Fibroblast of skin of right biceps (primary cell): ENCODE measurements at regions not wholly inside any gene's neighbourhood (a gene's known extent, or its start where the extent isn't known, plus 50 kb on each side); places are given as distances from the start of the nearest gene placed in this dataset.

Experiments used
- DNase-seq: peaks from one replicate; pipeline ENCODE4 v3.0.0-alpha.2; 2013

DNA sequence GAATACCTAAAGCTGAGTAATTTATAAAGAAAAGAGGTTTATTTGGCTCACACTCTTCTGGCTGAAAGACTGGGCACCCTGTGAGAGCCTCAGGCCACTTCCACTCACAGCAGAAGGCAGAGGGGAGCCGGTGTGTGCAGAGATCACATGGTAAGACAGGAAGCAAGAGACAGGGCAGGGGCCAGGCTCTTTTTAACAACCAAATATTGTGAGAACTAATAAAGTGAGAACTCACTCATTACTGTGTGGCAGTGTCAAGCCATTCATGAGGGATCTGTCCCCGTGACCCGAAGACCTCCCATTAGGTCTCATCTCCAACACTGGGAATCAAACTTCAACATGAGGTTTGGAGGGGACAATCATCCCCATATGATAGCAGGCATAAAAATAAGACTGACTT, 180.8 kb upstream of the DIO3 start:
- DNase-seq = no peak

DNA sequence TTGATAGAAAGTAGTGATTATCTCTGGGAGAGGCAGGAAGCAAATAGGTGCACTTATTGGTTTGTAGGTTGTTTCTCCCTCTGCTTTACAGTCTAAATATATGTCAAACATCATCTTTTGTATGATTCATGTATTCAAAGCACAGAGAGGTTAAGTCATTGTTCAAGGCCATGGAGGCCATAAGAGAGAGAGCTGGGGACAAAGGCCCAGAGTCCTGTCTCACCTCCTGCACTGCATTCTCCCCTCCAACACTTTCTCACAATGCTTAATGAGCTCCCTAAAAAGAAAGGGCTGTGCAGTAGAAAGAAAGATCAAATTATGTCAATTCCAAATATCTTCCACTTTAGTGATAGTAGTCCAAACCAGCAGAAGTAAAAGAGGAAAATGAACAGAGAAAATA, 180.4 kb upstream of the DIO3 start:
- no peak for DNase-seq

DNA sequence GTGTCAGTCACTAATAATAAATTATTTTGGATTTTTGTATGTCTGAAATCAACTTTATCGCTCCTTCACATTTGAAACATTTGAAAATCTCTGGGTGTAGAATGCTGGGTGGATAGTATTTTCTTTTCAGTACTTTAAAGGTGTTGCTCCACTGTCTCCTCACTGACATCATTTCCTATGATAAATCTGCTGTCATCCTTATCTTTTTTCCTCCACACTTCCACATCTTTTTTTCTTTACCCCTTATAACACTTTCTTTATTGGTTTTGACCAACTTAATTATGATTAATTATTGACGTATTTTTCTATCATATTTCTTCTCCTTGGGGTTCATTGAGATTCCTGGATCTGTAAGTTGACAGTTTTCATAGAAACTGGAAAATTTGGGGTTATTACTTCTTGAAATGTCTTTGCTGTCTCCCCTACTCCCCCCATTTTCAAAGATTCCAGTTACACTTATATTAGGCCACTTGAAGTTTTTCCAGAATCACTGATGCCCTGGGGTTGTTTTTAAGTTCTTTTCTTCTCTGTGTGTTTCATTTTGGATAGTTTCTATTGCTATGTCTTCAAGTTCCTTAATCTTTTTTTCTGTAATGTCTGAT, 177.5 kb upstream of the DIO3 start:
- no peak for DNase-seq

DNA sequence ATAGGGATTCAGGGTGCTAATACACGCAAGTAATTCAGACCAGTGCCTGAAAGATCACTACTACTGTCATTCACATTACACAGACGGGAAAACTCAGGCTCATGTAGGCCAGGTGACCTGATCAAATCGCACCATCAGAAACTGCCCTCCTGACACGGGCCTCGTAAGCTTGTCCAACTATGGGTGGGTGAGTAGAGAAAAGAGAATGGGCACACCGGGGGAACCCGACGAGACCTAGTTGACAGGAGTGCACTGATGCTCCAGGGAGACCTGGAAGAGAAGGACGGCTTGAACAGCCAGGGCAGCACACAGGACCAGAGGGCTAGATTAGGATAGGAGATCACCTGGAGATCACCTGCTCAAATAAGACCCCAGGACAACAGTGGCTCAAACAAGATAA, 166.9 kb upstream of the DIO3 start:
- no peak for DNase-seq

DNA sequence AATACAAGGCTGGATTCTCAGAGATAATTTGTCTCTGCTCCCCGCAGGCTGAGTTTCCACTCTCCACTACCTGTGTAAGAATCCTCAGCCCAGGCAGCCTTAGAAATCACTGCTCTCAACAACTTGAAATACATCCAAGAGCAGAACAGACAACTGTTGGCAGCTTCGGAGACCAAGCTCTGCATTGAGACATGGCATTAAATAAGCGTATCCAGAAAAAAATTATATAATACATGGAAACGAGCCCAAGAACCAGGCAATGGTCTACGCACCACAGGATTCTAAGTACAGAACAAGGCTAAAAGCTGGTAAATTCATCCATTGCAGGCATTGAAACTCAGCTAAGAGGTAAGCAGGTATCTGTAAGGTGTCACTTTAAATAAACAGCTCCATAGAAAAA, 165.5 kb upstream of the DIO3 start:
- no peak for DNase-seq

DNA sequence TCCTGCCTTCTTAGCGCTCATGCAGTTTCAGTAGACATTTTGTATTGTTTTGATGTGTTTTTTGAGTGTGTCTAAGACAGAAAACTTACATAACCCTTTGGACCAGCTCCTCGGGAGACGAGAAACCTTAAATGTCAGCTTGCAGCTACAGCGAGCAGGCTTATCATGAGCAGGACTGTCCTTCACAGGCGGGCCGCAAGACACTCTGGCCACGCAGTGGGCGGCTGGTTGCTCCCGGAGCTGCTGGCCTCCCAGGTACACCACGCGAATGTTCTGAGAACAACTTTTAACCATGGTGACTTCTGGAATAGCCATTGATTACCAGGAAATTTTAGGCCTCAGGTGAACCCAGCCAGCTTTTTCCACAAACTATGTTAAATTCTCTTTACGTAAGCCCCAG, 164.1 kb upstream of the DIO3 start:
- DNase-seq = no peak

DNA sequence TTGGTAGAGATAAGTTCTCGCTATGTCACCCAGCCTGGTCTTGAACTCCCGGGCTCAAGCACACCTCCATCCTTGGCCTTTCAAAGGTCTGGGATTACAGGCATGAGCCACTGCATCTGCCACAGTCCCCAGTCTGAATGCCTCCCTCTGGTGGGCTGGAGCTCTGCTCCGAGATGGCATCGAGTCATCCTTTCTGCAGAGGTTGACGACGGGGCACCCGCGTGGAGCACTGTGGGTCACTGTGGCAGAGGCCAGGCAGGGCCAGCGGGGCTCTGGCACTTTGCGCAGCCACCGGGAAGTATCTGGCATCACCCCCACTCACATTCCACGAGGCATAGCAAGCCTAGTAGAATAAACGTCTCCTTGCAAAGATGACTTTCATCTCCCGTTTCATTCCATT, 163.3 kb upstream of the DIO3 start:
- DNase-seq = peak; percentile 1

DNA sequence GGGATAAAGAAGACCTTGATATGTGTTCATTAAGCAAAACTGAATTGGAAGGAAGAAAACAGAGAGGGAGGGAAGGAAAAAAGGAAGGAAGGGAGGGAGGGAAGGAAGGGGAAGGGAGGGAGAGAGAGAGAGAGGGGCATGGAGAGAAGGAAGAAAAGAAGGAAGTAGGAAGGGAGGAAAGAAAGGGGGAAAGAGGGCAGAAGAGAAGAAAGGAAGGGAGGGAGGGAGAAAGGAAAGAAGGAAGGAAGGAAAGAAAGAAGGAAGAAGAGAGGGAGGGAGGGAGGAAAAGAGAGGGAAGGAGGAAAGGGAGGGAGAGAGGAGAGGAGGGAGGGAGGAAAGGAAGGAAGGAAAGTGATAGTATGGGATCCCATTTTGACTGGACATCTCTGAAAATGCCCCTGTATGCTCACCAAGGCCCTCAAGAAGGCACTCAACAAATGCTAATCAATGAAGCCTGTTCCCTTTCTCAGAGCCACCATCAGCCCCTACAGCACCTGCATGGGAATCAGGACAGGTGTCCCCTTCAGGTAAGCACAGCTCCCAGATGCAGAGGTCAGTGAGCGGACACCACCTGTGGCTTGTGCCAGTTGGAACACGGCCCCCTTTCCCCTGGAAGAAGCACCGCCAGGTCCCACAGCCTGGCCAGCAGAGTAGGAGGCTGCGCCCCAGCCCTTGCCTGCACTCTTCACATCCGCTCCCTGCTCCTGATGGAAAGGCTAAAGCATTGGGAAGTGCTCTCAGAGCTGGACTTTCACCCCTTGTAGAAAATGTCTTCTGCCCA, 161.4 kb upstream of the DIO3 start:
- DNase-seq = no peak

DNA sequence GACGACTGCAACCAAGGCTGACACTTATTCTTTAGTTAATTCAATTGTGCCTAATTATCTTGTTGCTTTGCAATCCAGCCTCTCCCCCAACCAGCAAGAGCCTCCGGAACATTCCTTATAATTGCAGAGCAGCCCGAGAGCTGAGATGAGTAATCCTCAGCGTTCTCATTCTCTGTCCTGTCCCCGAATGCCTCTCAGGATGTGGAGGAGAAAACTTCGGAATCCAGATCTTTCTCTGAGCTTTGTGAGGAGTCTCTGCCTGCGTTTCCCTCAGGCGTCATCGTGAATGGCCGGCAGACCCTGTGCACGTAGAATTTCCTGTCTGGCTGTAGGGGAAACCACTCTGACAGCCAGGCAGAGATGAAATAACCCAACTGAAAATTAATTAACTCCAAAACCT, 160.5 kb upstream of the DIO3 start:
- DNase-seq = peak; percentile 59

DNA sequence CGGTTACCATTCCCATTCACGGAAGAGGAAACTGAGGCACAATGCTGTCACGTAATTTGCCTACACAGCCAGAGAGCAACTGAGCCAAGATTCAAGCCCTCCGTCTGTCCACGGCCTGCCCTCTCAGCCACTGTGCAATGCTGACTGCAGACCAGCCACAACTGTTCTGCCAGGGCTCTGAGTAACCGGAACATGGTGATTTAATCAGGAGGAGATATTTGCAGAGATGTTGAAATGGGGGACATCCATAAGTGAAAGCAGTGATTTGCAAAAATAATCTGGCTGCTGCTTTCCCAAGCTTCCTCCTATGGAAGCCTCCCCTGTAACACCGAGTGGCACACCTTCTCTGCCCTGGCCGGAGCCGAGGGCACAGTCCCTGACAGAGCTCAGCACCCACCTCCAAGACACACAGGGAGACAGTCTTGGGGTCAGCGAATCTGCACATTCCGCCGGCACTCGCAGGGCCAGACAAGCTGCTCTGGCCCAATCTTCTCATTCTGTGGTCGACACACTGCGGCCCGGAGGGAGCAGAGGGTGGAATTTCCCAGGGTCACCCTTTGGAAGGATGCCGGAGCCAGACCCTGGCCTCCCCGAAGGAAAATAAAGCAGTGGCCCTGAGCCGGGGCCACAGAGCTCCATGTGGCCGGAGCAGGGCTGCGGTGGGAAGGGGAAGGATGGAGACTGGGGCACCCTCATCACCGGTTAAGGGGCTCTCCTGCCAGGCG, 158.2 kb upstream of the DIO3 start:
- DNase-seq = peak; percentile 1

DNA sequence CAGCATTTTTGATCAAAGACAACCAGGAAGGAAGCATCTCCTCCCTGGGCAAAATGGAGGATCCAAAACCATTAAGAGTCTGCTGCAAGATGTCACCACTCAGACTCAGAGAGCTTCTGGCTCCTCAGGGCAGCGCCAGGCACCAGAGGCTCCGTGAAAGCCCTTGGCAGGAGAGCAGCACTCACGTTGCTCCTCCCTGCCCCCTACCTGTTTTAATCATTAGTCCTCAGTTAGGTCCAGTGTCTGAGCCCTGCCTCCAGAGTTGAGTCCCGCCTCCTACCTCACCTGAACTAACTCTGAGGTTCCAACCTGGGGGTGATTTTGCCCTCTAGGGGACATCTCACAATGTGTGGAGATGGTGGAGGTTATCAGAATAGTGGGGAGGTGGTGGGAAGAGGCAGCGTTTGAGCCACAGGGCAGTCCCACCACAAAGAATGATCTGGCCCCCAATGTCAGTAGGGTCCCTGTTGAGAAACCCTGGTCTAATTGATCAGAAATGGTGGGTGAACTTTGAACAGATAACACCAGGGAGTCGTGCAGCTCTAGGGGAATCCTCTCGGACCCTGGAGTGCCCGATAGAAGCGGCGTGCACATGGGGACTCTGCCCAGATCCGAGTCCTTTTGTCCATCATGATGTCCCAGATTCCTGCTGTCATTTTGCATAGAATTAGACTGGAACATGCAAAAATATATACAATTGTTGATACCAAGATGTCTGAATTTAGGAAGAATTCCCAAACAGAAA, 156.7 kb upstream of the DIO3 start:
- no peak for DNase-seq

DNA sequence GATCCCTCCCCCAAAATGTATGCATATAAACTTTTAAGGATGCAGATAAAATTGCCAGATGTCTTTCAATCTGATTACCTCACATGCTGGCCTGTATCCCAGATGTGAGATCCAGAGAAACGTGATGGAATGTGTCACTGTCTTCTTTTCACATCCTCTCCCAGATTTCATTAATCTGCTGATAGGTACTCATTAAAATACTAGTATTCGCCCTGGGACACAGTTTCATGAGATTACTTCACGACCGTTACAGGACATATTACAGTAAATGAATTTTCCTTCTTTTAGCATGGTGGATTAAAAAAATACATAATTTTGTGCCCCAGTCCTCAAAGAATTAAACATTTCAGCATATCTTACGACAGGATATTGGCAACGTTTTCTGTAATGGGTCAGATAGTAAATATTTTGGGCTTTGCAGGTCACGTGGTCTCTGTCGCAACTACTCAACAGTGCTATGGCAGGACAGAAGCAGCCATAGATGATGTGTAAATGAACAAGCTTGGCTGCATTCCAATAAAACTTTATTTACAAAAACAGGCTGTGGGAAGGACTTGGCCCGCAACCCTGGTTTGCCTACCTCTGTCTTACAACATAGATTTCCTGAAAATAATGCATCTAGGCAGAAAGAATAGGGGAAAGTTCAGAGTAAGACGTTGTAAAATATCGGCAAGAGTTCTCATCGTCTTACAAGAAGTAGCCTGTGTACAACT, 156.0 kb upstream of the DIO3 start:
- peak; percentile 48 for DNase-seq

DNA sequence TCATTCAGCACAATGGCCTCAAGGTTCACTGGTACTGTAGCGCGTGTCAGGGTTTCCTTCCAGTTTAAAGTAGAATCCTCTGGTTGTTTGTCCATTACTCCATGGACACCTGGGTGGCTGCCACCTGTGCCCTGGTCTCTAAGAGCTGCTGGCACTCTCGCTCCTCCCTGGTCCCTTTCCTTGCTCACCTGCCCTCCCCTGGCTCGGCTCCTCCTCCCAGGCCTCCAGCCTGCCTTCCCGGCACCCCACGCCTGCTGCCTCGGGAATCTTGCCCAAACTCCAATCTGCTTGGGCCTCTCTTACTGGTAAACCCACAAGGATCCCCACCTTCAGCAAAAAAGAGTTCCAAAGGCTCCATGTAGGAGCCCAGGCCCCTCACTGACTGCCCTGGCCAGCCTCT, 154.4 kb upstream of the DIO3 start:
- DNase-seq = no peak

DNA sequence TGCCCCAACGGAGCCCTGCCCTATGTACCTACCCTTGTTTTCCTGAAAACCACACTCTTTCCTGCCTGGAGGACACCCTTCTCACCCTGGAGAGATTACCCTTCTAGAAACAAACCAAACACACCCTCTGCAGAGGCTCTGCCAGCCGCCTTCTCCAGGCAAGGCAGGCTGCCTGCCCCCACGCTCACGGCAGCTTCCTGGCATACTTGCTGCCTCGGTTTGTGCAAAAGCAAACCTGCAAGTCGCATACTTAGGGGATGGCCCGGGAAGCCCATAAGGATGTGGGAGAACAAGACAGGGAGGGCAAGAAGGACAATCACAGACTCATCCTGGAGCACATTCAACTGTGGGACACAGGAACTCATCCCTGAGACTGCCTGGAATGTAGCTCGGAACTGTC, 154.0 kb upstream of the DIO3 start:
- no peak for DNase-seq

DNA sequence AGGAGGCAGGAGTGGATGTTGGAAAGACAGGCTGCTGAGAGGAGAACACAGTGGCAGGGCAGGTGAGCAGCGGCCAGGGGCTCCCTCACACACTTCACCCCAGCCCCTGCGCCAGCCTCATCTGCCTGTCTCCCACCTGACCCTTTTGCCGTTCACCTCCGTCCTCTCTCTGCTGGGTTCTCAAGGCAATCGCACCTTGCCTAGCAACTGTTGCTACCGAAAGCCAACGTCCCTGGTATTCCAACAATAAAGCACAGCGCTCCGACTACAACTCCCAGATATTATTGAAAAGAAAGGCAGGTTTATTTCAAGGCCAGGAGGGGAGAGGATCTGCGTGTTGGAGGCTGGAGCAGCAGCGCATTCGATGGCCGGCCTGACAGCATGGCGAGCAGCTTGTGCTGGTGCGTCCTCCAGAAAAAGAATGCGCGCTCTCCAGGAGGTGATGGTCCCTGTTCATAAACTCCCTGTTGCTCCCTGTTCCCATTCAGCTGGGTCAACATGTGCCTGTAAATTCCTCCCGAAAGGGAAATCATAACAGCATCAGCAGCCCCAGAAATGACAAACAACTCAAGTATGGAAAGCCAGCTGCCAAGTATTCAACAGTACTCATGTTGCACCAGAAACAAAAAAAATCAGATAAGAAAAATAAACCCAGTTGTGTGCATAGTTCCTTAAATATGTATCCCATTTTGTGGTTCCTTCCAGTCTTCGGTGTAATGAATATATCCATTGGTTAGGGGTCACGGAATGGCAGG, 153.0 kb upstream of the DIO3 start:
- peak; percentile 77 for DNase-seq

DNA sequence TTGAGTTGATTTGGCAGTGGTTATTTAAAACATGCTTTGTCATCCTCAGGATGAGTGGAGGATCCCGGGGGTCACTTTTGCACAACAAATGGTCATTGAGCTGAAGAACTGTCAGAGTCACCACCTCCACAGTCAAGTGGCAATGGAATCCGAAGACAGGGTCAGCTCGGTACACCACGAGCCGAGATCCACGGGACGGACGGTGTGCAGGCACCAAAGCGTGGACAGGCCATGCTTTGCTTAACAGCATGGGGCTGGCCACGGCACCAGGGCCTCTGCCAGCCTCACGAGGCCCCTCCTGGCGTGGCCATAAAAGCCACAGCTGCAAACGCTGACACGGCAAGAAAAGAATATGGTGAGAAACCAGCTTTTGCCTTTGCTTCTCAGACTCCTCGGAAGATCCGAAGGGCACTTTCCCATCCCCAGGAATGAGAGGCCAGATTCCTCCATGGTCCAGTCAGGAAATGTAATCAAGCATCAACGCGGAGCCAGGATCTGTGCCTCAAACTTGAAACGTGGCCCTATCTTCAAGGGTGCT, 152.2 kb upstream of the DIO3 start:
- DNase-seq = no peak

DNA sequence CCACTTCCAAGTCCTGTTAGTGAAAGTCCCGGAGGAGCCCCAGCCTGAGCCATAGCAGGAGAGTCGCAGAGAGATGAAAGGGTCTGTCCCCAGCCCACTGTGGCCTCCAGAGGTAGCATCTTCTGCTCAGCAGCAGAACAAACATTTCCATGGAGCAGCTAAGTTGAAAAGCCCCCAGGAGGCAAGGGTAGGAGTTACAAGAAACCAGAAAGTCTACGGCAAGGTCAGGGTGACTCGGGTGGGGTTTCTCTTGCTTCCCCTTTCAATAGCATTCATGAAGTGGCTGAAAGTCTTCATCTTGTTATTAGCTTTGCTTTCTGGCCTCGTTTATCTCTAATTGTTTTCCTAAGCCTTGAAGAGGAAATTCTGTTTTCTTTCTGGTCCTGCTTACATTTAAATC, 151.2 kb upstream of the DIO3 start:
- DNase-seq = no peak

DNA sequence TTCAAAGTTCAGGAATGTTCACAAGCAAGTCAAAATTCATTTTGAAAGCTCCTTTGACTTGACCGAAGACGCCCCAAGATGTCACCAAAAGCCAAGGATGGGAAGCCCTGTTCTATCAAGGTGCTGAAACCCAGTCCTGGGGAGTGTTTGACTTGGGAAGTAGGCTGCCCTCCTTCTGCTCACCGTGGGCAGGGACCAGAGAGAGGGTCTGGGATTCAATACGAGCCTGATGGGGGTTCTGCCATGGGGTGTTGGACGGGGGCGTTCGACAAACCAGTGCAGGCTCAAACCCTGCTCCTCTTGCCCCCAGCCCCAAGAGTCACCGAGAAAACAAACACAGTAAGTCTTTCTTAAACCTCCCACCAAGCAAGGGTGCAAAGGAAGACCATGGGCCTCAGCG, 150.1 kb upstream of the DIO3 start:
- no peak for DNase-seq

DNA sequence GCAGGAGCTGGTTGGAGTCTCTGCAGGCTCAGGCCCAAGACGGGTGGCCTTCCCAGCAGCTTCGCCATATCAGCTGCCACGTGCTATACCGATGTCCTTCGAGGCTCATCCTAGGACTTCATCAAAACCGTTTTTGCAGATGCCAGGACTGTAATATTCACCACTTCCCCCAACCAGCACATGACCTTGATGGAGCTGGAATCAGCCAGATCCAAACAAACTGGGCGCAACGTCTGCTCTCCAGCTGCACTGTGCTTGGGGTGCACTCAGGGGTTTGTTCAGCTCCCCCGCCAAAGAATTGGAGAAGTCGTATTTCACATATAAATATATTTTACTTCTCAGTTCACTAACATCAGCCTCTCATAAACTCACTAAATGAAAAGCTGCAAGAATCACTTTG, 149.5 kb upstream of the DIO3 start:
- no peak for DNase-seq

DNA sequence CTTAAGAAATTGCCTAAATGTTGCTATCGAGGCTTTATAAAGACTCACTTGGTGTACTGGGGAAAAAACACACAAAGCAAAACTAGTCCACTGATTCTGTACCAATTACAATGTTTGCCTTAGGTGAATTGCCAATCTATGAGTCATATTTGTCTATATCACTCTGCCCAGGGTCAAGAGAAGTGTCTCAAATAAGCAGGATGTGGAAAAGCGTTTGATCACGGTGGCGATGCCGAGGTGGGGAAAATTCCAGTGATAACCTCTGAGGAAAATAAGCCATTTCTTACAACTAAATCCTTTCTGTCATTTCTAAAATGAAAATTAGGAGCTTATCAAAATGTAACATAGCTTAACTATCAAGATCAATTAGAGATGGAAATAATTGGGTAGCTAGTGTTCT, 148.6 kb upstream of the DIO3 start:
- no peak for DNase-seq

DNA sequence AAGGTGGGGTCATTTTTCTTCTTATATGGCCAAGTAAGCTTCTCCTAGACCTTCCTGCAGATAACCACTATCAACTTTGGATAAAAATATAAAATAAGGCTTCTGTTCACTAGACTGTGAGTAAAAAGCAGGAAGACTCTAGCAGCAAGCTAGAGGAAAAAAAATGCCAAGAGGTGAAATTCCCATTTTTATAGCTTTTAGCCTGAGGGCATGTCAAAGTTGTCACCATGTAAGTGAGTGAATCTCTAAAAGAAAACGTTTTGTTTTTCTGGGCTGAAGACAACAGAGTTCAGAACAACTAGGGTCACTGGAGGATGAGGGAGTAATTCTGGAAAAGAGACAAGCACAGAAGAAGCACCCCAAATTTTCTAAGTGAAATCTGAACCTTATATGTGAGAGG, 143.9 kb upstream of the DIO3 start:
- DNase-seq = no peak

DNA sequence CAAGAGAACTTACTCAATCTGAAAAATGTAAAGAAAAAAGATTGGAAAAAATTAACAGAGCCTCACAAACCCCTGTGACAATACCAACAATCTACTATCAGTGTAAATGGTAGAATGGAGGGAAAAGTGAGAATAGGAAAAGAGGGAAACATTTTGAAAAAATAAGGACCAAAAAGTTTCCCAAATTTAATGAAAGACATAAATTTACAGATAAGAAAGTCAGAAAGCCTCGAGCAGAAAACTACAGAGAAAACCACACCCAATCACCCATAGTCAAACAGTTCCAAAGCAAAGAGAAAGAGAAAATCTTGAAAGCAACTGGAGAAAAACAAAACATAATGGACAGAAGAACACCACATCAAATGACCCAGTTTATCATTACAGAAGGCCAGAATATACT, 142.7 kb upstream of the DIO3 start:
- no peak for DNase-seq
